22Rv1 (cell line): ENCODE measurements at regions not wholly inside any gene's neighbourhood (a gene's known extent, or its start where the extent isn't known, plus 50 kb on each side); places are given as distances from the start of the nearest gene placed in this dataset.

Experiments
- CTCF ChIP-seq: fragments of 450-650 bp; IDR thresholded peaks from 2 replicates; pipeline ENCODE4 v1.5.1; 2017; ENCODE audit warnings: mild to moderate bottlenecking
- ZFX ChIP-seq: fragments of 450-650 bp; IDR thresholded peaks from 2 replicates; pipeline ENCODE4 v1.6.1; 2017; ENCODE audit warnings: antibody characterized with exemption, borderline replicate concordance

- TF ChIP-seq CTCF (no peak), ZFX (no peak)
Observed at GRCh38 chr3:4220065-4220464, 83.1 kb upstream of the SETMAR start.
